Activated naive CD4-positive, alpha-beta T cell treated with anti-CD3 and anti-CD28 coated beads, Interleukin-2, amount 10 ng/mL, durations not matched to agents 7 days and 5 days (primary cell): ENCODE measurements at regions not wholly inside any gene's neighbourhood (a gene's known extent, or its start where the extent isn't known, plus 50 kb on each side); places are given as distances from the start of the nearest gene placed in this dataset.
A peak's percentile ranks its signal among the peaks of the same experiment; 100 is the strongest.

Source experiments
- CTCF ChIA-PET: fragments of 350-600 bp; sonication (Branson Sonifier 250); formaldehyde crosslinking; loops from one replicate; lab custom pipeline; 2021; ENCODE audit warnings: antibody characterized with exemption; lab: Charles Lee
- DNase-seq: peaks from one replicate; pipeline ENCODE4 v3.0.0-alpha.2; 2020
- H3K27ac Mint-ChIP-seq: one replicate; pipeline ENCODE4 v1.8.0; 2021; ENCODE audit warnings: mild to moderate bottlenecking, moderate library complexity, mixed read lengths
- H3K27me3 Mint-ChIP-seq: one replicate; pipeline ENCODE4 v1.8.0; 2021; ENCODE audit warnings: mild to moderate bottlenecking, mixed read lengths
- H3K36me3 Mint-ChIP-seq: one replicate; pipeline ENCODE4 v1.8.0; 2021; ENCODE audit warnings: mixed read lengths
- H3K4me1 Mint-ChIP-seq: one replicate; pipeline ENCODE4 v1.8.0; 2021; ENCODE audit warnings: mixed read lengths
- H3K4me3 Mint-ChIP-seq: one replicate; pipeline ENCODE4 v1.8.0; 2021; ENCODE audit warnings: mild to moderate bottlenecking, moderate library complexity, mixed read lengths
- H3K9me3 Mint-ChIP-seq: one replicate; pipeline ENCODE4 v1.8.0; 2021; ENCODE audit warnings: mixed read lengths

DNA sequence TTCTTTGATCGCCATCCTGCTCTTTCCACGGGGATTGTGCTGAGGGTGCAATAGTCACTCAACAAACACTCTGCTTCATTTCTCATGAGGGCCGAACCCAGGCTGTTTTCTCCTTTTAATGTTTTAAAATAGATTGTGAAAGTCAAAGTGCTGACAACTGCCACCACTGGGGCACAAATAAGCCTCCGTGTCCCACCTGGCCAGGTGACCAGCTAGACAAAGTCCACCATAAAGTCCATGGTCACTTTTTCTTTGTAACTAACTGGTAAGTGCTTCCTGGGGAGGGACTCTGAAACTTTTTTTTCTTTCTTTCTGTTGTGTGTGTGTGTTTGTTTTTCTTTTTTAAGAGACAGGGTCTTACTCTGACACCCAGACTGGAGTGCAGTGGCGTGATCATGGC is 219.8 kb downstream of the LY86 start:
- CTCF ChIA-PET = interaction anchor here (1.0 to 1.3 kb wide), 3 partner anchors 20 to 112 kb away, joined by 3 read pairs; no protein-coding TSS in a partner anchor
- H3K4me1 Mint-ChIP-seq = peaks cover 29% of the 10 kb centered on the region

GRCh38 chr6:6808915-6809314 is 220.4 kb downstream of the LY86 start:
- CTCF ChIA-PET = interaction anchor here (1.0 to 1.3 kb wide), 2 partner anchors 20 to 50 kb away, joined by 3 read pairs; no protein-coding TSS in a partner anchor
- peaks cover 42% of the 10 kb centered on the region for H3K27me3 Mint-ChIP-seq

More for the DNA sequence above, 219.8 kb downstream of the LY86 start:
- H3K36me3 Mint-ChIP-seq = no peaks in the 10 kb centered on the region
- H3K27me3 Mint-ChIP-seq = peaks cover 45% of the 10 kb centered on the region
- no peak overlapping the region for H3K27ac Mint-ChIP-seq
- DNase-seq = no peak
- H3K9me3 Mint-ChIP-seq = no peaks in the 10 kb centered on the region
- no peak overlapping the region for H3K4me3 Mint-ChIP-seq

GRCh38 chr6:6810727-6811126 is 222.2 kb downstream of the LY86 start:
- Mint-ChIP-seq H3K27me3 (peaks cover 29% of the 10 kb centered on the region), H3K36me3 (no peaks in the 10 kb centered on the region), H3K4me3 (peak overlapping the region; percentile 74), H3K4me1 (peaks cover 27% of the 10 kb centered on the region), H3K27ac (no peak overlapping the region), H3K9me3 (no peaks in the 10 kb centered on the region)
- CTCF ChIA-PET = no interaction called here
- peak; percentile 35 for DNase-seq

More at GRCh38 chr6:6808915-6809314, 220.4 kb downstream of the LY86 start:
- H3K4me3 Mint-ChIP-seq = no peak overlapping the region
- H3K4me1 Mint-ChIP-seq = peaks cover 25% of the 10 kb centered on the region
- no peak for DNase-seq
- no peaks in the 10 kb centered on the region for H3K9me3 Mint-ChIP-seq
- H3K36me3 Mint-ChIP-seq = no peaks in the 10 kb centered on the region
- H3K27ac Mint-ChIP-seq = no peak overlapping the region

DNA sequence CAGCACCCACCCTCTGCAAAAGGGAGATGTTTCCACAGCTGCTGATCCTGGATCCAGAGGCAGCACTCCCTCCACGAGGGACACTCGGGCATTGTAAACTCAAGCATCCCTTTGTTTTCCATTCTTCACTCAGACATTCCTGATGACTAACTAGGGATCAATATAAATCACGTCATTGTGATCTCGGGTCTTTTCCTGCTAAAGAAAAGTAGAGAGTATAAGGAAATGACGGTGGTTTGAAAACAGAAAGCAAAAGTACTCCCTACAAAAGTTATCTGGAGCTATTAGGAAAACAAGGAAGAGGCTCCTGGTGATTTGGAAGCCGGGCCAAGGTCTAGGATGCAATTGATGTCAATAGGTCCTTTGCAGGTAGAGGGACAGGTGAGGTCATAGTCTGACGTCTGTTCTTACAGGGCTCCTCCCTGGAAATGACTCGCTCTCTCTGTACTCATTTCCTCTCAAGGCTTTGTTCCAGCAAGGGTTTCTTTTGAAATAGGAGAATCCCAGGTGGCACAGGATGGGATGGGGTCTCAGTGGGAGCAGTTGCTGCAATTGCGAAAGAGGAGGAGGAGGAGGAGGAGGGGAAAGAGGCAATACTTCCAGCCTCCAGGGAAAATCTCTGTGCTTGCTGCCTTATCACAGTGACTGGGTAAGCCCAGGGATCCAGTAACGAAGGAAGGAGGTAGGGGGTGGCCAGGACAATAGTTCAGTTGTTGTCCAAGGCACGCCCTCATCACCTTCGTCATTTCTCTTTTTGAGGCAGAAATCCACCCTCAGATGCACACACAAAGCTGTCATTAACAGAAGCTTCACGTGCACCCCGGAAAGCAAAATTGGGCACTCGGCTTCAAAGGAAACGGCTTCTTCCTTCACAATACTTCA is 222.8 kb downstream of the LY86 start:
- no peaks in the 10 kb centered on the region for H3K36me3 Mint-ChIP-seq
- H3K4me3 Mint-ChIP-seq = peak overlapping the region; percentile 74
- DNase-seq = peak; percentile 57
- H3K4me1 Mint-ChIP-seq = peaks cover 27% of the 10 kb centered on the region
- H3K27ac Mint-ChIP-seq = peak overlapping the region; percentile 85
- CTCF ChIA-PET = no interaction called here
- H3K9me3 Mint-ChIP-seq = no peaks in the 10 kb centered on the region
- H3K27me3 Mint-ChIP-seq = peaks cover 29% of the 10 kb centered on the region

DNA sequence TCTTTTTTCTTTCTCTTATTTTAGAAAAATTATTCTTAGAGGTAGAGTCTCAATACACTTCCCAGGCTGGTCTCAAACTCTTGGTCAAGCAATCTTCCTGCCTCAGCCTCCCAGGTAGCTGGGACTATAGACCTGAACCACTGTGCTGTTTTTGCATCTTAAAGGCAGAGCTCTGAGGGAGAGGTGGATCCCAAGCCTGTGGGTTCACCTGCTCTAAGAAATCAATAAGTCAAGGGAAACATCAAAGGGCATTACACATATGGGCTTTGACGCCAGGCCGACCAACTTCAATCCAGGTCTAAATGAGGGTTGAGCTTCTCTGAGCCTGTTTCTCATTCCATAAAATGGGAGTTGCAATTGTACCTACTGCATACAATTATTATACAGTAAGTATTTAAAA is 223.9 kb downstream of the LY86 start:
- peaks cover 27% of the 10 kb centered on the region for H3K4me1 Mint-ChIP-seq
- CTCF ChIA-PET = no interaction called here
- H3K27me3 Mint-ChIP-seq = peaks cover 25% of the 10 kb centered on the region
- no peaks in the 10 kb centered on the region for H3K36me3 Mint-ChIP-seq
- no peak for DNase-seq
- no peaks in the 10 kb centered on the region for H3K9me3 Mint-ChIP-seq
- H3K27ac Mint-ChIP-seq = no peak overlapping the region
- no peak overlapping the region for H3K4me3 Mint-ChIP-seq

DNA sequence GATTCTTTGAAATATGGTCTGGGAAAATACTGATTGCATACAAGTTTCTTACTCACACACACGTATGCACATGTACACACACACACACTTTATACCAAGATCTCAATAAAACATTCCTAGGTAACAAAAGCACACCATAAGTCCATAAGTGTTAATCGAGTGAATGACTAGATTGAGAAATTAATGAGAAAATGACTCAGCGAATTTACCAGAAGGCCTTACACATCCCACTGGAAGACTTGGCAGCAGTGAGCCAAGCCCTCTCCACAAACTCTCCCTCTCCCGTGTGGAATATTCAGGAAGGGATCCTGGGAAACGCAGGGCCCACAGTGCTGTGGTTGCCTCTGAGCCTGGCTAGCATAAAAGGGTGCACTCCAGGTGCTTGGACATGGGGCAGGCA is 227.2 kb downstream of the LY86 start:
- H3K36me3 Mint-ChIP-seq = no peaks in the 10 kb centered on the region
- no peak overlapping the region for H3K4me3 Mint-ChIP-seq
- H3K27me3 Mint-ChIP-seq = peaks cover 9% of the 10 kb centered on the region
- H3K9me3 Mint-ChIP-seq = no peaks in the 10 kb centered on the region
- CTCF ChIA-PET = no interaction called here
- peaks cover 21% of the 10 kb centered on the region for H3K4me1 Mint-ChIP-seq
- H3K27ac Mint-ChIP-seq = no peak overlapping the region
- no peak for DNase-seq

DNA sequence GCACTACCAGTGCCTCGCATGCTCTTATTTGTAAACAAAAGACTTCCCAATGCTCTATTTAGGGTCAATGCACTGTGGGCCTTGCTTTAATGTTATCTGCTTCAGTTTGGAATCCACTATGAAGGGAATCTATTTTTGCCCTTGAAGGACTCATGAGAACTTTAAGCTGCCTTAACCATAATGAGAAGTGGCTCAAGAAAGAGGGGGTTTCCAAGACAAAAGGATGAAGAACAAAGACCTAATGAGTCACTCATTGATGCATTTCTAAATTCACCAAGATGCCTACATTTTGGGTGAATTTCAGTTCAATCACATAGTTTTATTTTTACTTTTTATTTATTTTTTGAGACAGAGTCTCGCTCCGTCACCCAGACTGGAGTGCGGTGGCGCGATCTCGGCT is 228.2 kb downstream of the LY86 start:
- no peak overlapping the region for H3K4me3 Mint-ChIP-seq
- no peak for DNase-seq
- H3K9me3 Mint-ChIP-seq = no peaks in the 10 kb centered on the region
- CTCF ChIA-PET = no interaction called here
- H3K27ac Mint-ChIP-seq = no peak overlapping the region
- H3K4me1 Mint-ChIP-seq = peaks cover 12% of the 10 kb centered on the region
- no peaks in the 10 kb centered on the region for H3K36me3 Mint-ChIP-seq
- peaks cover 9% of the 10 kb centered on the region for H3K27me3 Mint-ChIP-seq

DNA sequence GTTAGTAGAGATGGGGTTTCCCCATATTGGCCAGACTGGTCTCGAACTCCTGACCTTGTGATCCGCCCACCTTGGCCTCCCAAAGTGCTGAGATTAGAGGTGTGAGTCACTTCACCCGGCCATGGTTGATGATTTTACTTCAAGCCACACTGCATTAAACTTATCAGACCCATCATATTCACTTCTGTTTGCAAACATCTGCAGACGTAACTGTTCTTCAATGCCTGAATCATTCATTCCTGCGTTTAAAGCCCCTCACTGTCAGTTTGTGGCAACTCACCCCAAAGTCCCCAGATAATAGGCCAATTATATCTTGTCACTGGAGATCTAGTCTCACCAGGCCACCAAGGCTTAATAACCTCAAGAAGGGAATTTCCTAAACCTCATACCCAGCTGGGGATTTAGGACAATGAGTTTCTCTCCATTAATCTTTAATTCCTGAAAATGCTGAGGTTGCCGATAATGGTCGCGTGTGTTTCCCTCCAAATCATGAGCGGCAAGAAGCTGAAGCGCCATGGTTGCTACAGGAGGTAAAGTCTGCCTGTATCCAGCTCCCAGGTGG is 229.6 kb downstream of the LY86 start:
- Mint-ChIP-seq H3K4me1 (peaks cover 5% of the 10 kb centered on the region), H3K4me3 (no peak overlapping the region), H3K27ac (no peak overlapping the region), H3K36me3 (no peaks in the 10 kb centered on the region), H3K9me3 (no peaks in the 10 kb centered on the region), H3K27me3 (peaks cover 12% of the 10 kb centered on the region)
- DNase-seq = no peak
- CTCF ChIA-PET = interaction anchor here (0.8 kb wide), 1 partner anchor 11 kb away, joined by 3 read pairs; no protein-coding TSS in a partner anchor

DNA sequence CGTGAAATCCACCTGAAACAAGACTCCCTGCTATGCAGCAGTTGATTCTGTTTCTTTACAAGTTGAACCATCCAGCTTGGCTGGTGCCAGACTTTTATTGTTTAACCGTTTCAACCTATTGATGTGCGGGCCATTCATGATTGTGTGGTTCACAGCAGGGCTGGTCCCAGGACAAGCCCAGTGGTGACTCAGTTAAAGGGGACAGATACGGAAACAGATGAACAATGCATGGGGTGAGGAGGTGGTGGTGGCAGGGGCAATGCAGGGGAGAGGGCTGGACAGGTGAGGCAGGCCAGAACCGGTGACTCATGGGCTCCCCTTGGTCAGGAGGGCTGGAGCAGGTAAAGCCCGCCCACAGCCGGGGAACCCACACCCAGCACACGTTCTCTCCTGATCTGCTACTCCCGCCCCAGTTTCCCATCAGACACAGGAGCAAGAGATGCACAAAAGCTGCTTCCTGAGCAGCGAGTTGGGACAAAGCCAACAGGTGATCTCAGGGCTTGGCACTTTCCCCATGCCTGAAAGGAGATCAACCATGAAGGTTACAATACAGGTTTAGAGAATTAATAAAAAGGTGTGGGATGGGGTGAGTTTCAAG is 232.2 kb downstream of the LY86 start:
- H3K27me3 Mint-ChIP-seq = peaks cover 33% of the 10 kb centered on the region
- peaks cover 2% of the 10 kb centered on the region for H3K4me1 Mint-ChIP-seq
- H3K4me3 Mint-ChIP-seq = no peak overlapping the region
- DNase-seq = no peak
- no peaks in the 10 kb centered on the region for H3K9me3 Mint-ChIP-seq
- H3K27ac Mint-ChIP-seq = no peak overlapping the region
- CTCF ChIA-PET = no interaction called here
- H3K36me3 Mint-ChIP-seq = no peaks in the 10 kb centered on the region

DNA sequence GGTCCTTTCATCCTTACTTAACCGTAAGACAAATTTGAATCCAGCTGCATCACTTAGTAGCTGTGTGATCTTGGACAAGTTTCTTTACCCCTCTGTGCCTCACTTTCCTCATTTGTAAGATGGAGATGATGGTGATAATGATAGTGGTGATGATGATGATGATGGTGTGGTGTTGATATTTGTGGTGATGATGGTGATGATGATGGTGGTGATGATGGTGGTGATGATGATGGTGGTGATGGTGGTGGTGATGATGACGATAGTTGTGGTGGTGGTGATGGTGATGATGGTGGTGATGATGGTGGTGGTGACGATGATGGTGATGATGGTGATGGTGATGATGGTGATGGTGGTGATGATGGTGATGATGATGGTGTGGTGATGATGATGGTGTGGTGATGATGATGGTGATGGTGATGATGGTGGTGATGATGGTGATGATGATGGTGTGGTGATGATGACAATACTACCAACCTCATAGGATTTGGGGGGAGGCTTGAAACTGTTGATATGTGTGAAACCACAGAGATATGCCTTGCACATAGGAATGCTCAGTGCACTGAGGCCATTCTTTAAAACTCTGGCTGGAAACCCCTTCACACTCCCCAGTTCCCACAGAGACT is 233.2 kb downstream of the LY86 start:
- H3K36me3 Mint-ChIP-seq = no peaks in the 10 kb centered on the region
- DNase-seq = no peak
- H3K27me3 Mint-ChIP-seq = peaks cover 43% of the 10 kb centered on the region
- no peak overlapping the region for H3K4me3 Mint-ChIP-seq
- CTCF ChIA-PET = no interaction called here
- no peaks in the 10 kb centered on the region for H3K9me3 Mint-ChIP-seq
- H3K27ac Mint-ChIP-seq = no peak overlapping the region
- H3K4me1 Mint-ChIP-seq = peaks cover 9% of the 10 kb centered on the region

- Mint-ChIP-seq H3K36me3 (no peaks in the 10 kb centered on the region), H3K9me3 (no peaks in the 10 kb centered on the region), H3K4me1 (peaks cover 12% of the 10 kb centered on the region), H3K27ac (no peak overlapping the region), H3K4me3 (no peak overlapping the region), H3K27me3 (peaks cover 51% of the 10 kb centered on the region)
- CTCF ChIA-PET = no interaction called here
- no peak for DNase-seq
Measured at GRCh38 chr6:6823030-6823429, 234.5 kb downstream of the LY86 start.

- no peak for DNase-seq
- H3K27me3 Mint-ChIP-seq = peaks cover 50% of the 10 kb centered on the region
- CTCF ChIA-PET = no interaction called here
- peaks cover 12% of the 10 kb centered on the region for H3K4me1 Mint-ChIP-seq
- no peaks in the 10 kb centered on the region for H3K9me3 Mint-ChIP-seq
- H3K36me3 Mint-ChIP-seq = no peaks in the 10 kb centered on the region
- H3K27ac Mint-ChIP-seq = no peak overlapping the region
- H3K4me3 Mint-ChIP-seq = no peak overlapping the region
Measured at GRCh38 chr6:6823568-6824224, 235.2 kb downstream of the LY86 start.

GRCh38 chr6:6824381-6824780 is 235.9 kb downstream of the LY86 start:
- Mint-ChIP-seq H3K4me3 (no peak overlapping the region), H3K36me3 (no peaks in the 10 kb centered on the region), H3K27me3 (peaks cover 50% of the 10 kb centered on the region), H3K27ac (no peak overlapping the region), H3K9me3 (no peaks in the 10 kb centered on the region), H3K4me1 (peaks cover 12% of the 10 kb centered on the region)
- DNase-seq = no peak
- CTCF ChIA-PET = interaction anchor here (1.0 kb wide), 1 partner anchor 419 kb away, joined by 3 read pairs; no protein-coding TSS in a partner anchor
